Peyer's patch (tissue), 4 donors: ENCODE measurements at regions not wholly inside any gene's neighbourhood (a gene's known extent, or its start where the extent isn't known, plus 50 kb on each side); places are given as distances from the start of the nearest gene placed in this dataset.

ENCODE experiments used
- POLR2A ChIP-seq, 2 donors: fragments of 450-650 bp; IDR thresholded peaks; one replicate each; pipeline ENCODE4 v1.5.1; 2017; ENCODE audit warnings: antibody characterized with exemption in 2 of 2, mild to moderate bottlenecking in 2 of 2, moderate library complexity in 2 of 2
- TF ChIP-seq, protein P1 (sequence below), 6 experiments: fragments of 450-650 bp in 4 of 6; fragments of 200-600 bp in 2 of 6; sonication (generic) in 1 of 6; IDR thresholded peaks; one replicate each; pipeline ENCODE4 v1.5.1; 2017 to 2019; ENCODE audit warnings: antibody characterized with exemption in 6 of 6, mild to moderate bottlenecking in 3 of 6, moderate library complexity in 1 of 6

DNA sequence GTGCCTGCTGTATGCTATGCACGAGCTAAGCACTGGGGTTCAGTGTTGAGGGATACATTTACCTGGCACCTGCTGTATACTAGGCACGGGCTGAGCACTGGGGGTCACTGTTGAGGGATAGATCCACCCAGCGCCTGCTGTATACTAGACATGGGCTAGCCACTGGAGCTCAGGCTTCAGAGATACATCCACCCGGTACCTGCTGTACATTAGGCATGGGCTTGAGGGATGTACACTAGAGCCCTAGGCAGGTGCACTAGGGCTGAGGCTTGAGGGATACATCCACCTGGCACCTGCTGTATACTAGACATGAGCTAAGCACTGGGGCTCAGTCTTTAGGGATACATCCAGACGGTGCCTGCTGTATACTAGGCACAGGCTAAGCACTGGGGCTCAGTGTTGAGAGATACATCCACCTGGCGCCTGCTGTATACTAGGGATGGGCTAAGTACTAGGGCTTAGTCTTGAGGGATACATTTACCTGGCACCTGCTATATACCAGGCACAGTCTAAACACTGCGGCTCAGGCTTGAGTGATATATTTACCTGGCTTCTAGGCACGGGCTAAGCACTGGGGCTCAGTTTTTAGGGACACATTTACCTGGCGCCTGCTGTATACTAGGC is 92.7 kb downstream of the ADRA2C start:
- no peak for TF ChIP-seq POLR2A (IDR thresholded peaks at IDR 0.05)
- TF ChIP-seq, protein P1, sequence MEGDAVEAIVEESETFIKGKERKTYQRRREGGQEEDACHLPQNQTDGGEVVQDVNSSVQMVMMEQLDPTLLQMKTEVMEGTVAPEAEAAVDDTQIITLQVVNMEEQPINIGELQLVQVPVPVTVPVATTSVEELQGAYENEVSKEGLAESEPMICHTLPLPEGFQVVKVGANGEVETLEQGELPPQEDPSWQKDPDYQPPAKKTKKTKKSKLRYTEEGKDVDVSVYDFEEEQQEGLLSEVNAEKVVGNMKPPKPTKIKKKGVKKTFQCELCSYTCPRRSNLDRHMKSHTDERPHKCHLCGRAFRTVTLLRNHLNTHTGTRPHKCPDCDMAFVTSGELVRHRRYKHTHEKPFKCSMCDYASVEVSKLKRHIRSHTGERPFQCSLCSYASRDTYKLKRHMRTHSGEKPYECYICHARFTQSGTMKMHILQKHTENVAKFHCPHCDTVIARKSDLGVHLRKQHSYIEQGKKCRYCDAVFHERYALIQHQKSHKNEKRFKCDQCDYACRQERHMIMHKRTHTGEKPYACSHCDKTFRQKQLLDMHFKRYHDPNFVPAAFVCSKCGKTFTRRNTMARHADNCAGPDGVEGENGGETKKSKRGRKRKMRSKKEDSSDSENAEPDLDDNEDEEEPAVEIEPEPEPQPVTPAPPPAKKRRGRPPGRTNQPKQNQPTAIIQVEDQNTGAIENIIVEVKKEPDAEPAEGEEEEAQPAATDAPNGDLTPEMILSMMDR (IDR thresholded peaks at IDR 0.05) = no peak
